Testis (tissue), 2 donors: ENCODE measurements at regions not wholly inside any gene's neighbourhood (a gene's known extent, or its start where the extent isn't known, plus 50 kb on each side); places are given as distances from the start of the nearest gene placed in this dataset.

Experiments used
- DNase-seq: peaks from one replicate; pipeline ENCODE4 v3.0.0-alpha.2; 2019
- H3K27ac ChIP-seq, 2 donors: fragments of 200-600 bp; sonication (generic); one replicate each; pipeline ENCODE4 v1.5.1; 2019
- H3K27me3 ChIP-seq: fragments of 200-600 bp; sonication (generic); one replicate; pipeline ENCODE4 v1.5.1; 2019
- H3K36me3 ChIP-seq: fragments of 200-600 bp; sonication (generic); one replicate; pipeline ENCODE4 v1.5.1; 2017; ENCODE audit warnings: low read depth; ENCODE audit errors: missing control alignments
- H3K4me1 ChIP-seq: fragments of 200-600 bp; sonication (generic); one replicate; pipeline ENCODE4 v1.5.1; 2019
- H3K4me3 ChIP-seq, 2 donors: fragments of 200-600 bp; sonication (generic); one replicate each; pipeline ENCODE4 v1.5.1; 2017 to 2019
- H3K9me3 ChIP-seq: fragments of 200-600 bp; sonication (generic); one replicate; pipeline ENCODE4 v1.5.1; 2017
- POLR2A ChIP-seq: fragments of 450-650 bp; IDR thresholded peaks from one replicate; pipeline ENCODE4 v1.6.1; 2017; ENCODE audit warnings: antibody characterized with exemption, mild to moderate bottlenecking, moderate library complexity
- WGBS, 2 donors: methylation state at CpG; one replicate each; pipeline ENCODE4 v1.1.5; 2018; 5-methylcytosine and 5-hydroxymethylcytosine counted together
- intact Hi-C: fragments of 100-400 bp; cut with DNase I; formaldehyde crosslinking; loops from one replicate; pipeline ENCODE4 v1.15.1; 2023; ENCODE audit warnings: low total_unique reads
- TF ChIP-seq, protein P1 (sequence below), 3 experiments: fragments of 450-650 bp in 2 of 3; fragments of 200-600 bp in 1 of 3; sonication (generic) in 1 of 3; IDR thresholded peaks; one replicate each; pipeline ENCODE4 v1.5.1; 2016 to 2019; ENCODE audit warnings: antibody characterized with exemption in 3 of 3, mild to moderate bottlenecking in 2 of 3, moderate library complexity in 1 of 3

DNA sequence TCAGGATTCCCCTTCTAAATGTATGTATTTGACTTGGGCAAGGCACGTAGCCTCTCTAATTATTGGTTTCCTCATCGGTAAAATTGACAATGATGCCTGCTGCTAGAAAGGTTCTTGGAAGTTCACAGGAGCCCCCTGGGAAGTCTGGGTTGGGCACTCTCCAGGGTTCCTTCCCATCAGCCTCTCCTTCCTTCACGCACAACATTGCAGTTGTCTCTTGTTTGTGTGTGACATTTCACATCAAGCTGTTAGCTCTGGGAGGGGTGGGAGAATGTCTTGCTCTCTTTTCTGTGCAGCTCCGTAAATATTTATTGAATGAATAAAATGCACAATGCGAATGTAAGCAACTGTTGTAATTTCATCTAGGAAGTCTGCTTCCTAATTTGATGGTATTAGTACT is 153.2 kb upstream of the PRICKLE1 start:
- peaks cover 3% of the 10 kb centered on the region for H3K4me1 ChIP-seq
- H3K36me3 ChIP-seq: no peaks in the 10 kb centered on the region
- intact Hi-C loops: no loop called here
- no peak for TF ChIP-seq POLR2A
- TF ChIP-seq, protein P1, sequence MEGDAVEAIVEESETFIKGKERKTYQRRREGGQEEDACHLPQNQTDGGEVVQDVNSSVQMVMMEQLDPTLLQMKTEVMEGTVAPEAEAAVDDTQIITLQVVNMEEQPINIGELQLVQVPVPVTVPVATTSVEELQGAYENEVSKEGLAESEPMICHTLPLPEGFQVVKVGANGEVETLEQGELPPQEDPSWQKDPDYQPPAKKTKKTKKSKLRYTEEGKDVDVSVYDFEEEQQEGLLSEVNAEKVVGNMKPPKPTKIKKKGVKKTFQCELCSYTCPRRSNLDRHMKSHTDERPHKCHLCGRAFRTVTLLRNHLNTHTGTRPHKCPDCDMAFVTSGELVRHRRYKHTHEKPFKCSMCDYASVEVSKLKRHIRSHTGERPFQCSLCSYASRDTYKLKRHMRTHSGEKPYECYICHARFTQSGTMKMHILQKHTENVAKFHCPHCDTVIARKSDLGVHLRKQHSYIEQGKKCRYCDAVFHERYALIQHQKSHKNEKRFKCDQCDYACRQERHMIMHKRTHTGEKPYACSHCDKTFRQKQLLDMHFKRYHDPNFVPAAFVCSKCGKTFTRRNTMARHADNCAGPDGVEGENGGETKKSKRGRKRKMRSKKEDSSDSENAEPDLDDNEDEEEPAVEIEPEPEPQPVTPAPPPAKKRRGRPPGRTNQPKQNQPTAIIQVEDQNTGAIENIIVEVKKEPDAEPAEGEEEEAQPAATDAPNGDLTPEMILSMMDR (IDR thresholded peaks at IDR 0.05): no peak
- no peaks in the 10 kb centered on the region for H3K27me3 ChIP-seq
- no peak for DNase-seq
- H3K4me3 ChIP-seq: no peak overlapping the region
- no peak overlapping the region for H3K27ac ChIP-seq
- no peaks in the 10 kb centered on the region for H3K9me3 ChIP-seq
- WGBS, 2 donors: 69 to 71% methylated on average over 5 of the region's 5 CpGs

GRCh38 chr12:42741771-42742510 is 152.4 kb upstream of the PRICKLE1 start:
- no peak for DNase-seq
- 64 to 68% methylated on average over 7 of the region's 7 CpGs for WGBS, 2 donors
- Histone ChIP-seq H3K36me3 (no peaks in the 10 kb centered on the region), H3K9me3 (no peaks in the 10 kb centered on the region), H3K27ac (no peak overlapping the region), H3K27me3 (no peaks in the 10 kb centered on the region), H3K4me1 (peaks cover 3% of the 10 kb centered on the region), H3K4me3 (no peak overlapping the region)
- TF ChIP-seq, protein P1 (IDR thresholded peaks at IDR 0.05): no peak
- TF ChIP-seq POLR2A: no peak
- intact Hi-C loops: no loop called here

GRCh38 chr12:42741091-42741490 is 151.5 kb upstream of the PRICKLE1 start:
- Histone ChIP-seq H3K4me1 (peaks cover 3% of the 10 kb centered on the region), H3K4me3 (no peak overlapping the region), H3K9me3 (no peaks in the 10 kb centered on the region), H3K27me3 (no peaks in the 10 kb centered on the region), H3K36me3 (no peaks in the 10 kb centered on the region), H3K27ac (no peak overlapping the region)
- 82 to 98% methylated on average over 2 of the region's 2 CpGs for WGBS, 2 donors
- DNase-seq: no peak
- TF ChIP-seq, protein P1 (IDR thresholded peaks at IDR 0.05): no peak
- no peak for TF ChIP-seq POLR2A
- intact Hi-C loops: no loop called here

- Histone ChIP-seq H3K27me3 (no peaks in the 10 kb centered on the region), H3K4me1 (no peaks in the 10 kb centered on the region), H3K4me3 (no peak overlapping the region), H3K9me3 (no peaks in the 10 kb centered on the region), H3K36me3 (no peaks in the 10 kb centered on the region), H3K27ac (no peak overlapping the region)
- intact Hi-C loops: no loop called here
- DNase-seq: no peak
- WGBS, 2 donors: 98% methylated on average over 3 of the region's 3 CpGs
- TF ChIP-seq, protein P1 (IDR thresholded peaks at IDR 0.05): no peak
- TF ChIP-seq POLR2A: no peak
These were observed 147.9 kb upstream of the PRICKLE1 start for GRCh38 chr12:42737398-42737797.

DNA sequence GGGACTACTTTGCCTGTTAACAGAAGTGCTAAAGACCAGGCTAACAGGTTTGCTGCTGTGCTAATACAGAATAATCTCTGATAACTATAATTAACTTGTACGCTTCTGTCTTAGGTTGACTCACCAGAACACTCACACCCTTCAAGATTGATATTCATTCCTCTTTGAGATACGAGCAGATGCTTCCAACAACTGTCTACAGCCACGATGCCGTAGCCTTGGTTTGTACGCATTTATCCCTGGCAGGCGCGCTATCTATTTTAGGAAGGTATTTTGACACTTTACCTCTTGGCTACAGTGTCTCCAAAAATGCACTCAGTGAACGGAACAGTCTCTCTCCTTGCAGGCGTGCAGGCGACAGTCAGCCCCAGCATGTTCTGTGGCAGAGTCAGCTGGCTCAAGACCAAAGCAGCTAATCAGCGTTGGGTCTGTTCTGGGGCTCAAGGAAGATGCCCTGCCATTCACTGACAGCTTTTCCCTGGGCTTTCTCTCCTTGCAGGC is 146.4 kb upstream of the PRICKLE1 start:
- Histone ChIP-seq H3K27me3 (no peaks in the 10 kb centered on the region), H3K9me3 (no peaks in the 10 kb centered on the region), H3K27ac (no peak overlapping the region), H3K4me1 (no peaks in the 10 kb centered on the region), H3K36me3 (no peaks in the 10 kb centered on the region), H3K4me3 (no peak overlapping the region)
- DNase-seq: peak; percentile 31
- intact Hi-C loops: no loop called here
- TF ChIP-seq, protein P1 (IDR thresholded peaks at IDR 0.05): no peak
- no peak for TF ChIP-seq POLR2A
- WGBS, 2 donors: 19 to 24% methylated on average over 11 of the region's 11 CpGs
